ENCODE measurements at regions not wholly inside any gene's neighbourhood (a gene's known extent, or its start where the extent isn't known, plus 50 kb on each side); places are given as distances from the start of the nearest gene placed in this dataset.

DNA sequence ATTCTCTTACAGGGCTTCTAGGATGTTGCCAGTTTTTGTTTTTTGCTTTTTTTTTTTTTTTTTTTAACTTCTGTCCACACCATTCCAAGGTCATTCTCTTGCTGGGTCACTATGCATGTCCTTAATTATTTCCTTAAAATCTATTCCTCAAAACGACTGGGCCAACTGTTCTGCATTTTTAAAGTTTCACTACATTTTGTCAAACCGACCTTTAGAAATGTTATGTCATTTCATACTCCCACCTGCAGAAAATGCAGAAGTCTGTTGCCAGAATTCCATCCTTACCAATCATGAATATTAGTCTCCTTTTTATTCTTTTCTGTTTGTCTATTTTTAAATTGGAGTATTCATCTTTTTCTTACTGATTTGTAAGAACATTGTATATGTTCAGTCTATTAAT is 295.5 kb downstream of the ZSWIM6 start:
- no peak overlapping the region for H3K27ac ChIP-seq
- H3K36me3 ChIP-seq, result no peaks in the 10 kb centered on the region
- H3K4me3 ChIP-seq, result no peak overlapping the region
- H3K4me1 ChIP-seq (ENCODE audit: low read depth), result peaks cover 7% of the 10 kb centered on the region
- DNase-seq (ENCODE audit: low read depth in 1 of 2, low spot score in 1 of 2), result no peak
- H3K9me3 ChIP-seq (ENCODE audit: low read depth), result no peaks in the 10 kb centered on the region
- TF ChIP-seq, protein P1, sequence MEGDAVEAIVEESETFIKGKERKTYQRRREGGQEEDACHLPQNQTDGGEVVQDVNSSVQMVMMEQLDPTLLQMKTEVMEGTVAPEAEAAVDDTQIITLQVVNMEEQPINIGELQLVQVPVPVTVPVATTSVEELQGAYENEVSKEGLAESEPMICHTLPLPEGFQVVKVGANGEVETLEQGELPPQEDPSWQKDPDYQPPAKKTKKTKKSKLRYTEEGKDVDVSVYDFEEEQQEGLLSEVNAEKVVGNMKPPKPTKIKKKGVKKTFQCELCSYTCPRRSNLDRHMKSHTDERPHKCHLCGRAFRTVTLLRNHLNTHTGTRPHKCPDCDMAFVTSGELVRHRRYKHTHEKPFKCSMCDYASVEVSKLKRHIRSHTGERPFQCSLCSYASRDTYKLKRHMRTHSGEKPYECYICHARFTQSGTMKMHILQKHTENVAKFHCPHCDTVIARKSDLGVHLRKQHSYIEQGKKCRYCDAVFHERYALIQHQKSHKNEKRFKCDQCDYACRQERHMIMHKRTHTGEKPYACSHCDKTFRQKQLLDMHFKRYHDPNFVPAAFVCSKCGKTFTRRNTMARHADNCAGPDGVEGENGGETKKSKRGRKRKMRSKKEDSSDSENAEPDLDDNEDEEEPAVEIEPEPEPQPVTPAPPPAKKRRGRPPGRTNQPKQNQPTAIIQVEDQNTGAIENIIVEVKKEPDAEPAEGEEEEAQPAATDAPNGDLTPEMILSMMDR (IDR thresholded peaks at IDR 0.05; ENCODE audit: low read depth, low read length), result no peak
- H3K27me3 ChIP-seq, result peaks cover 10% of the 10 kb centered on the region

GRCh38 chr5:61630908-61631307 is 298.9 kb downstream of the ZSWIM6 start:
- Histone ChIP-seq H3K36me3 (no peaks in the 10 kb centered on the region), H3K9me3 (ENCODE audit: low read depth) (no peaks in the 10 kb centered on the region), H3K27me3 (peaks cover 4% of the 10 kb centered on the region), H3K4me3 (no peak overlapping the region), H3K4me1 (ENCODE audit: low read depth) (peaks cover 7% of the 10 kb centered on the region), H3K27ac (no peak overlapping the region)
- DNase-seq (ENCODE audit: low read depth in 1 of 2, low spot score in 1 of 2), result no peak
- TF ChIP-seq, protein P1 (IDR thresholded peaks at IDR 0.05; ENCODE audit: low read depth, low read length), result no peak

GRCh38 chr5:61631438-61631941 is 299.4 kb downstream of the ZSWIM6 start:
- TF ChIP-seq, protein P1 (IDR thresholded peaks at IDR 0.05; ENCODE audit: low read depth, low read length), result no peak
- no peaks in the 10 kb centered on the region for H3K9me3 ChIP-seq (ENCODE audit: low read depth)
- peaks cover under 1% of the 10 kb centered on the region for H3K27me3 ChIP-seq
- H3K4me1 ChIP-seq (ENCODE audit: low read depth), result peaks cover 7% of the 10 kb centered on the region
- no peak overlapping the region for H3K4me3 ChIP-seq
- peak overlapping the region; percentile 16 for H3K27ac ChIP-seq
- peak; percentile 58 to 74 for DNase-seq (ENCODE audit: low read depth in 1 of 2, low spot score in 1 of 2)
- no peaks in the 10 kb centered on the region for H3K36me3 ChIP-seq

DNA sequence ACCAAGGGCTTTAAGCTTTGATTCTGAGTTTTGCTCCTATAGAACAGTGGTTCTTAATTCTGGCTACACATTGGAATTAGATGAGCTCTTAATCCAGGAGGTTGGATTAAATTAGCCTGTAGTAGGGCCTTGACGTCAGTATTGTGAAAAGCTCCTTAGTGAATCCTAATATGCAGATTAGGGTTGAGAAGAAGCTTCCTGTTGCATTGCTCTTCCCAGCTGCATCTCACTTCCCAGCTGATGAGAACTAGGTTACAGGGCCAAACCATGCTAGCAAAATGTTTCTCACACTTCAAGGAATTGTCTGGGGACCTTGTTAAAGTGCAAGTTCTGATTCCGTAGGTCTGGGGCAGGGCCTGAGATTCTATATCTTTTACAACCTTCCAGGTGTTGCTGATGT is 300.0 kb downstream of the ZSWIM6 start:
- TF ChIP-seq, protein P1 (IDR thresholded peaks at IDR 0.05; ENCODE audit: low read depth, low read length), result no peak
- H3K36me3 ChIP-seq, result no peaks in the 10 kb centered on the region
- H3K27ac ChIP-seq, result no peak overlapping the region
- peaks cover 7% of the 10 kb centered on the region for H3K4me1 ChIP-seq (ENCODE audit: low read depth)
- H3K9me3 ChIP-seq (ENCODE audit: low read depth), result no peaks in the 10 kb centered on the region
- no peaks in the 10 kb centered on the region for H3K27me3 ChIP-seq
- no peak overlapping the region for H3K4me3 ChIP-seq
- peak in 1 of 2 donors; percentile 18 for DNase-seq (ENCODE audit: low read depth in 1 of 2, low spot score in 1 of 2)

- Histone ChIP-seq H3K27me3 (no peaks in the 10 kb centered on the region), H3K9me3 (ENCODE audit: low read depth) (no peaks in the 10 kb centered on the region), H3K4me1 (ENCODE audit: low read depth) (peaks cover 7% of the 10 kb centered on the region), H3K4me3 (no peak overlapping the region), H3K27ac (no peak overlapping the region), H3K36me3 (no peaks in the 10 kb centered on the region)
- no peak for DNase-seq (ENCODE audit: low read depth in 1 of 2, low spot score in 1 of 2)
- TF ChIP-seq, protein P1 (IDR thresholded peaks at IDR 0.05; ENCODE audit: low read depth, low read length), result no peak
Measured at GRCh38 chr5:61635271-61635670, 303.2 kb downstream of the ZSWIM6 start.

GRCh38 chr5:61637566-61637965 is 305.5 kb downstream of the ZSWIM6 start:
- DNase-seq (ENCODE audit: low read depth in 1 of 2, low spot score in 1 of 2), result no peak
- H3K36me3 ChIP-seq, result no peaks in the 10 kb centered on the region
- TF ChIP-seq, protein P1 (IDR thresholded peaks at IDR 0.05; ENCODE audit: low read depth, low read length), result no peak
- H3K4me3 ChIP-seq, result no peak overlapping the region
- H3K4me1 ChIP-seq (ENCODE audit: low read depth), result no peaks in the 10 kb centered on the region
- H3K9me3 ChIP-seq (ENCODE audit: low read depth), result no peaks in the 10 kb centered on the region
- peaks cover 4% of the 10 kb centered on the region for H3K27me3 ChIP-seq
- H3K27ac ChIP-seq, result no peak overlapping the region

Data from cardiac muscle cell (in vitro differentiated cells and primary cell).